ENCODE measurements at regions not wholly inside any gene's neighbourhood (a gene's known extent, or its start where the extent isn't known, plus 50 kb on each side); places are given as distances from the start of the nearest gene placed in this dataset.
A peak's percentile ranks its signal among the peaks of the same experiment; 100 is the strongest.

GRCh38 chr6:98717322-98717877 lies 117.0 kb upstream of the POU3F2 start:
- Mint-ChIP-seq H3K36me3 (ENCODE audit: low read depth) (no peaks in the 10 kb centered on the region), H3K9me3 (no peaks in the 10 kb centered on the region), H3K27ac (no peak overlapping the region), H3K27me3 (ENCODE audit: insufficient read depth) (no peaks in the 10 kb centered on the region), H3K4me1 (peaks cover 20% of the 10 kb centered on the region), H3K4me3 (no peak overlapping the region)
- Histone ChIP-seq H3K4me1 (ENCODE audit: control insufficient read depth, insufficient read depth, low read length) (peaks cover 3% of the 10 kb centered on the region), H3K27ac (ENCODE audit: low read depth, low read length) (peak overlapping the region; percentile 49), H3K9me3 (ENCODE audit: control insufficient read depth, low read length) (no peaks in the 10 kb centered on the region), H3K4me3 (ENCODE audit: low read length) (no peak overlapping the region), H3K27me3 (ENCODE audit: control insufficient read depth, insufficient read depth, low read length, poor library complexity, severe bottlenecking) (no peaks in the 10 kb centered on the region), H3K36me3 (ENCODE audit: control insufficient read depth, insufficient read depth, low read length) (no peaks in the 10 kb centered on the region), H3K9ac (ENCODE audit: extremely low read depth, low read length, poor library complexity, severe bottlenecking) (no peak overlapping the region)
- DNase-seq = peak; percentile 49
- 13 to 54% methylated on average over 3 to 6 of the region's 6 CpGs for WGBS, 2 experiments (ENCODE audit: insufficient coverage in 1 of 2, insufficient read length in 1 of 2)
- no peak for TF ChIP-seq CTCF (conservative IDR thresholded peaks at IDR 0.05)

- no peaks in the 10 kb centered on the region for H3K36me3 Mint-ChIP-seq (ENCODE audit: low read depth)
- H3K9me3 ChIP-seq (ENCODE audit: control insufficient read depth, low read length) = no peaks in the 10 kb centered on the region
- H3K36me3 ChIP-seq (ENCODE audit: control insufficient read depth, insufficient read depth, low read length) = no peaks in the 10 kb centered on the region
- no peaks in the 10 kb centered on the region for H3K27me3 Mint-ChIP-seq (ENCODE audit: insufficient read depth)
- no peak overlapping the region for H3K9ac ChIP-seq (ENCODE audit: extremely low read depth, low read length, poor library complexity, severe bottlenecking)
- no peak overlapping the region for H3K4me3 ChIP-seq (ENCODE audit: low read length)
- H3K9me3 Mint-ChIP-seq = no peaks in the 10 kb centered on the region
- H3K4me3 Mint-ChIP-seq = no peak overlapping the region
- WGBS, 2 experiments (ENCODE audit: insufficient coverage in 1 of 2, insufficient read length in 1 of 2) = 80 to 86% methylated on average over 1 to 2 of the region's 2 CpGs
- H3K27ac Mint-ChIP-seq = no peak overlapping the region
- peaks cover 21% of the 10 kb centered on the region for H3K4me1 Mint-ChIP-seq
- no peak for DNase-seq
- no peak for TF ChIP-seq CTCF (conservative IDR thresholded peaks at IDR 0.05)
- H3K27me3 ChIP-seq (ENCODE audit: control insufficient read depth, insufficient read depth, low read length, poor library complexity, severe bottlenecking) = no peaks in the 10 kb centered on the region
- H3K27ac ChIP-seq (ENCODE audit: low read depth, low read length) = no peak overlapping the region
- H3K4me1 ChIP-seq (ENCODE audit: control insufficient read depth, insufficient read depth, low read length) = peaks cover 4% of the 10 kb centered on the region
These were observed 116.4 kb upstream of the POU3F2 start for GRCh38 chr6:98717988-98718387.

- Mint-ChIP-seq H3K27me3 (ENCODE audit: insufficient read depth) (no peaks in the 10 kb centered on the region), H3K27ac (no peak overlapping the region), H3K36me3 (ENCODE audit: low read depth) (no peaks in the 10 kb centered on the region), H3K4me3 (no peak overlapping the region), H3K4me1 (peaks cover 34% of the 10 kb centered on the region), H3K9me3 (no peaks in the 10 kb centered on the region)
- H3K9ac ChIP-seq (ENCODE audit: extremely low read depth, low read length, poor library complexity, severe bottlenecking) = no peak overlapping the region
- no peaks in the 10 kb centered on the region for H3K27me3 ChIP-seq (ENCODE audit: control insufficient read depth, insufficient read depth, low read length, poor library complexity, severe bottlenecking)
- no peak for DNase-seq
- H3K27ac ChIP-seq (ENCODE audit: low read depth, low read length) = no peak overlapping the region
- TF ChIP-seq CTCF (conservative IDR thresholded peaks at IDR 0.05) = no peak
- no peaks in the 10 kb centered on the region for H3K9me3 ChIP-seq (ENCODE audit: control insufficient read depth, low read length)
- H3K4me1 ChIP-seq (ENCODE audit: control insufficient read depth, insufficient read depth, low read length) = peaks cover 26% of the 10 kb centered on the region
- H3K36me3 ChIP-seq (ENCODE audit: control insufficient read depth, insufficient read depth, low read length) = no peaks in the 10 kb centered on the region
- H3K4me3 ChIP-seq (ENCODE audit: low read length) = peak overlapping the region; percentile 18
These were observed 109.8 kb upstream of the POU3F2 start for GRCh38 chr6:98724537-98724936.
